OCI-LY7 (cell line): ENCODE measurements at regions not wholly inside any gene's neighbourhood (a gene's known extent, or its start where the extent isn't known, plus 50 kb on each side); places are given as distances from the start of the nearest gene placed in this dataset.

Source experiments
- EZH2phosphoT487 ChIP-seq: fragments of 200-600 bp; sonication (generic); IDR thresholded peaks from 2 replicates; pipeline ENCODE4 v1.6.1; 2018; ENCODE audit warnings: low read depth, borderline replicate concordance, mild to moderate bottlenecking, mixed run types, antibody characterized with exemption, low read length, moderate library complexity, mixed read lengths
- TF ChIP-seq, protein P1 (sequence below): fragments of 200-600 bp; sonication (generic); conservative IDR thresholded peaks from 2 replicates; pipeline ENCODE4 v1.5.1; 2014; ENCODE audit warnings: mild to moderate bottlenecking, antibody characterized with exemption, low read length, moderate library complexity, mixed read lengths

DNA sequence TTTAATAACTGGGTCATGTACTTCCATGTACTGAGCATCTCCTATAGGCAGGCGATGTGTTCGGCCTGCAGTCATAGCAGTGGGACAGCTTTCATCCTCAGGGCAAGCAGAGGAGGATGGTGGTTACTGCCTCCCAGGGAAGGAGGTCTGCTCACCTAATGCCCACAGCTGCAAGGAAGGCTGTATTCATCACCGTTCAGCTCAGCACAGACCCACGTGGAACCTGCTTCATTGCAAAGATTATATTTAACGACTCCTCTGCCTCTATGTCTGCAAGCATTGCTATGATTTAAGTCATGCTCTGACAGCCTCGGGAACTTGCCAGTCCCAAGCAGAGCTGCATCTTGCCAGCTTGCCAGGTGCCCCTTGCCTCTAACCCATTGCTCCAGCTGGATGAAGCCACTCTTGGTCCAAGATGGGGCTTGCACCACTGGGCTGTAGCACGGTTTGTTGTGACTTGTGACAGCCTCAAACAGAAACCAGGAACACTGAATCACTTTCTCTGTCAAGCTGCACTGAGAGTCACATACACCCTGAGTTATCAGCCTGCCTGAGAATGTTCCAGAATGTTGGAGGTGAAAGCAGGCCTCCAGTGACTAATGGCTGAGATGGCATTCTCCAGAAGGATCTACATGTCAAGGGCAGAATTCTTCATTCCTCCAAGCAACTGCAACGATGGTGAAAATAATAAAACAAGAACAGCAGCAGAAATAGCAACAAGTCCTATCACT, 651.1 kb upstream of the ID2 start:
- TF ChIP-seq, protein P1, sequence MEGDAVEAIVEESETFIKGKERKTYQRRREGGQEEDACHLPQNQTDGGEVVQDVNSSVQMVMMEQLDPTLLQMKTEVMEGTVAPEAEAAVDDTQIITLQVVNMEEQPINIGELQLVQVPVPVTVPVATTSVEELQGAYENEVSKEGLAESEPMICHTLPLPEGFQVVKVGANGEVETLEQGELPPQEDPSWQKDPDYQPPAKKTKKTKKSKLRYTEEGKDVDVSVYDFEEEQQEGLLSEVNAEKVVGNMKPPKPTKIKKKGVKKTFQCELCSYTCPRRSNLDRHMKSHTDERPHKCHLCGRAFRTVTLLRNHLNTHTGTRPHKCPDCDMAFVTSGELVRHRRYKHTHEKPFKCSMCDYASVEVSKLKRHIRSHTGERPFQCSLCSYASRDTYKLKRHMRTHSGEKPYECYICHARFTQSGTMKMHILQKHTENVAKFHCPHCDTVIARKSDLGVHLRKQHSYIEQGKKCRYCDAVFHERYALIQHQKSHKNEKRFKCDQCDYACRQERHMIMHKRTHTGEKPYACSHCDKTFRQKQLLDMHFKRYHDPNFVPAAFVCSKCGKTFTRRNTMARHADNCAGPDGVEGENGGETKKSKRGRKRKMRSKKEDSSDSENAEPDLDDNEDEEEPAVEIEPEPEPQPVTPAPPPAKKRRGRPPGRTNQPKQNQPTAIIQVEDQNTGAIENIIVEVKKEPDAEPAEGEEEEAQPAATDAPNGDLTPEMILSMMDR = no peak
- no peak for TF ChIP-seq EZH2phosphoT487
